NCI-H1092 treated with DMSO at 0.1 percent for 48 hours (cell line): ENCODE measurements at regions not wholly inside any gene's neighbourhood (a gene's known extent, or its start where the extent isn't known, plus 50 kb on each side); places are given as distances from the start of the nearest gene placed in this dataset.

Experiments
- DNase-seq: peaks from one replicate; lab custom pipeline; 2025; lab: John Stamatoyannopoulos, UW

DNA sequence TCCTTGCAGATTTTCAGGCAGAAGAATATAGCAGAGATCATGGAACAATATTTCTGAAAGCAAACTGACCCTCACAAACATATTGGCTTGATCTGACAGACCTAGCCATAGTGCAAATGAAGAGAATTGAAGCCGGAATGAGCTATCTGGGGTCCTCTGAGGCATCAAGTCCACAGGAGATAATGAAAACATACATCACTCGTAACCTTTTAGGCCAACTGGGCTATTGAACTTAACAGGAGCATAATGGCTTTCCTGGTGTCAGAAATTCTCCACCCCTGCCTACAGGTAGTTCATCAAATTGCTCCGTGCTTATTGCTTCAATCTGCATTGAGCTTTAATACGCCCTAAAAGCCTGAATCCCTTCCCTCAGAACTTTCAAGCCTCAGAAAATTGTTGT lies 1414.6 kb upstream of the TENM4 start:
- DNase-seq = no peak

DNA sequence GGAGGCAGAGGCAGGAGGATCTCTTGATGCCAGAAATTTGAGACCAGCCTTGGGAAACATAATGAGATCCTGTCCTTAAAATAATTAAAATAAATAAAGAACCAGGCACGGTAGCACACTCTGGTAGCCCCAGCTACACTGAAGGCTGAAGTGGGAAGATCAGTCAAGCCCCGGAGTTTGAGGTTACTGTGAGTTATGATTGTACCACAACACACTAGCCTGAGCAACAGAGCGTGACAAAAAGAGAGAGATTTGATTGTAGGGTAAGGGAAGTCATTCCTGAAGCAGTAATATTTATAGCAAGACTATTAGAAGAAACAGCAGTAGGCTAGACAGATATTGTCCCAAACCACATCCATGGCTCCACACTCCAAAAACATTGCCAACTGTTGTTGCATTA lies 1408.4 kb upstream of the TENM4 start:
- DNase-seq = no peak

GRCh38 chr11:80846979-80847378 lies 1406.1 kb upstream of the TENM4 start:
- DNase-seq = no peak

DNA sequence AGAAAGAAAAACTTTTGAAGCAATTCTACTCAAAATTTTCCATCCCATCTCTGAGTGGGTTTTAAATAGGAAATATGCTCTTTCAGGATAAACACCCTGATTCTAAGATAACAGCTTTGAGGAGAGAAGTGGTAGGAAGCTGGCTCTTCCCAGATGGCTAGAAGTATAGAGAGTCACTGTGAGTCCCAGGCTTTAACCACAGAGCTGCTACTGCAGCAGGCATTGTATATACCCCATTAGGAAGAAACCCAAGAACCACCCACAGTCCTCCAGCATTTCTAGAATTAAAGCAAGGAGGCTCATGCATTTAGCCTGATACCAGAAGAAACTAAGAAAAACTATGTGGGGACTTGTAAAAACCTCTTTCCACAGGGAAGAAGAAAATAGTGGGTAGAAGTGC lies 1405.6 kb upstream of the TENM4 start:
- DNase-seq = no peak

- DNase-seq = no peak
Observed at GRCh38 chr11:80844110-80844819, 1403.4 kb upstream of the TENM4 start.

GRCh38 chr11:80843266-80843974 lies 1402.6 kb upstream of the TENM4 start:
- no peak for DNase-seq

- no peak for DNase-seq
Observed at GRCh38 chr11:80842246-80842645, 1401.4 kb upstream of the TENM4 start.

DNA sequence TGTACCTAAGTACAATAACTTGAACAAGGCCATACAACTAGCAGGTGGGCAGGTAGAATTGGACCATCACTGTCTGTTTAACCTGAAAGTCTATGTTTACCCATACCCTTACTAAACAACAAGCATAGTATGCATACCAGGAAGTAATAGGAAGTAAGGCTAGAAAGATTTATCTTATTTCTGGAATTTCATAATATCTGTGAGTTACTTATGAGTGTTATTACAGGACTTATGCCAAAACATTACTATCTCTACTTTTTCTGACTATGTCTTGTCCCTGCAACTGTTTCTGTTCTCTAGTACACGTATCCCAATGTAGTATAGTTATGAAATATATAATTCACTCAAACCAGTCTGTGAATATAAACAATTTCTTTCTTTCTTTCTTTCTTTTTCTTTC lies 1400.8 kb upstream of the TENM4 start:
- no peak for DNase-seq

DNA sequence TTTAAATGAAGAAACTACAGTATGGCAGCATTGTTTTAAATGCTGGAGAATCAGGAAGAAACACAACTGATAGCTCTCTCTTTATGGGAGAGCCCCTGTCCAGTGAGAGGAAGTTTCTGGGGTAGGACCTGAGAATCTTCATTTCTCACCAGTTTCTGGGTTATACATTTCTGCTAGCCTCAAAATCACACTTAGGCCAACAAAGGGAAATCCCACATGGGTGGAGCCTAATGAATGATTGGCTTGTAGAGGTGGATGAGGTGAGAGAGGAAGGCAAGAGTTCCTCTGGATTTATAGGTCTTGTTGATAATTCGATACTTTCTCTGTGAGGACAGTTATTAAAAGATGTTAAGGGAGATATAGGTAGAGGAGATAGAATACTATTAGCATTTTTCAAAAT lies 1397.3 kb upstream of the TENM4 start:
- no peak for DNase-seq

GRCh38 chr11:80837051-80837450 lies 1396.2 kb upstream of the TENM4 start:
- no peak for DNase-seq

GRCh38 chr11:80831374-80831773 lies 1390.5 kb upstream of the TENM4 start:
- DNase-seq = no peak

GRCh38 chr11:80827781-80828180 lies 1387.0 kb upstream of the TENM4 start:
- no peak for DNase-seq

- no peak for DNase-seq
Observed at GRCh38 chr11:80826808-80827207, 1386.0 kb upstream of the TENM4 start.

DNA sequence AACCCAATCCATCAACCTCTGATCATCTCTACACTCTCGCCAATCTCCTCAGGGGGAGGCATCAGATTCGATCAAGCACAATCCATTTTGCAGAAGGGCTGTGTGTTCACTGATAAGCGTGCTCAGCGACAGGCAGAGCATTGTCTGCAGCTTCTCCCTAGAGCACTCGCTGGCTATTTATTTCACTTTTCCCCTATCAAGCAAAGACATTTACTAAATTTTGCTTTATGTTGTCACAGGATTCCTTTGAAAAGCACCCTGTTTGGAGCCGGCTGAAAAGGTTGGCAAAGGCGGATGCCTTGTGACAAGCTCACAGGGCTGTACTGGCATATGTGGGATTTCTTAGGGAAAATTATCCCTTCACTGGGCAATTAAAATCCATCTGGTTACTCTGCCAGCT lies 1381.5 kb upstream of the TENM4 start:
- peak; percentile 16 for DNase-seq

- no peak for DNase-seq
Observed at GRCh38 chr11:80819271-80819670, 1378.4 kb upstream of the TENM4 start.

DNA sequence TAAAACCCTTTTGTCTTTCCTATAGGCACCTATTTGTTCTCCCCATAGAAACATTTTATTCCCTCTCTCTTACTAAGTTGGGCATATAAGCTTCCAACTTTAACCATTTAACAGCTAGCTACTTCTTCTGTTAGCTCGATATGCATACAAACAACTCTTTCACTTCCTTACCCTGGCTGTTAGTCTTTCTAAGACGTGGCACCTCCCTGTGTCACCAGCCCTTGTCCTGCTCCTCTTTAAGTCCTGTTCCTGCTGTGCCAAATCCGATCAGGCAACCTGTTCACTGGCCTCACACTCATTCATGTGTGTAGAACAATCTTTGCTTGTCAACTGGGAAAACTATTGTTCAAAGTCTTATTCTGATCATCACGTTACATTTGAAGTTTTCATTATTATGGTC lies 1376.1 kb upstream of the TENM4 start:
- no peak for DNase-seq

GRCh38 chr11:80816454-80816847 lies 1375.6 kb upstream of the TENM4 start:
- no peak for DNase-seq

GRCh38 chr11:80815752-80816453 lies 1375.1 kb upstream of the TENM4 start:
- no peak for DNase-seq

- DNase-seq = no peak
Observed at GRCh38 chr11:80814813-80815212, 1374.0 kb upstream of the TENM4 start.

- no peak for DNase-seq
Observed at GRCh38 chr11:80810695-80811094, 1369.9 kb upstream of the TENM4 start.

GRCh38 chr11:80798174-80798573 lies 1357.3 kb upstream of the TENM4 start:
- no peak for DNase-seq

DNA sequence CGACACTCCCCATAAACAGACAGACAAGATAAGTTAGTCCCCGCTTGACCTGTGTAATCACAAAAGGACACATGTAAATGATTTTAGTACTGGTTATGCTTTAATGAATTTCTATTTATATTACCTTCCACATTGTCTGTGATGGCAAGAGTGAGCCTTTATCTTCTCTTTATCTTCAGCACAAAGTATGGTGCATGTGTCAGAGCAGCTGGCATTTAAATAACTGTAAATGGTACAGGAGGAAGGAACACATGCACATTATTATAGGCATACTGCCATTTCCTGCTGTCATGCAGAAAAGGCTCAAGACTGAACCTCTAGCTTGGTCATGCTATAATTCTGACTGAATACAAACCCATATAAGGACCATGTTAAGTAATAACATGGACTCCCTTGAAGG lies 1342.7 kb upstream of the TENM4 start:
- no peak for DNase-seq
